ENCODE measurements at regions not wholly inside any gene's neighbourhood (a gene's known extent, or its start where the extent isn't known, plus 50 kb on each side); places are given as distances from the start of the nearest gene placed in this dataset.

GRCh38 chrX:30039768-30040167 is 175.6 kb upstream of the MAGEB2 start:
- TF ChIP-seq EZH2phosphoT487 (IDR thresholded peaks at IDR 0.05; ENCODE audit: insufficient read depth, low read depth) (no peak), EZH2 (IDR thresholded peaks at IDR 0.05; ENCODE audit: insufficient read depth, poor library complexity, severe bottlenecking) (no peak)

Measured in GM23248 (cell line).